H9 (cell line): ENCODE measurements at regions not wholly inside any gene's neighbourhood (a gene's known extent, or its start where the extent isn't known, plus 50 kb on each side); places are given as distances from the start of the nearest gene placed in this dataset.

Experiments used
- DNase-seq: peaks from one replicate; pipeline ENCODE4 v3.0.0-alpha.2; 2017
- H2AFZ ChIP-seq: one replicate; pipeline ENCODE4 v1.6.1; 2013; ENCODE audit warnings: mild to moderate bottlenecking, low read length, control low read depth, moderate library complexity
- H2AK5ac ChIP-seq: 2 replicates; pipeline ENCODE4 v1.6.1; 2013; ENCODE audit warnings: low read length, control low read depth, mixed read lengths; ENCODE audit not compliant: insufficient read length
- H2BK120ac ChIP-seq: one replicate; pipeline ENCODE4 v1.6.1; 2013; ENCODE audit warnings: low read depth, mild to moderate bottlenecking, low read length, control low read depth, inconsistent platforms; ENCODE audit not compliant: poor library complexity, severe bottlenecking
- H2BK12ac ChIP-seq: 2 replicates; pipeline ENCODE4 v1.6.1; 2013; ENCODE audit warnings: low read length, control low read depth, mixed read lengths, low read depth; ENCODE audit not compliant: insufficient read length
- H2BK15ac ChIP-seq: 2 replicates; pipeline ENCODE4 v1.6.1; 2013; ENCODE audit warnings: low read depth, low read length, control low read depth
- H2BK20ac ChIP-seq: one replicate; pipeline ENCODE4 v1.6.1; 2013; ENCODE audit warnings: low read depth, mild to moderate bottlenecking, low read length, control low read depth, inconsistent platforms; ENCODE audit not compliant: poor library complexity, severe bottlenecking
- H2BK5ac ChIP-seq: 2 replicates; pipeline ENCODE4 v1.6.1; 2013; ENCODE audit warnings: low read length, control low read depth, mixed read lengths; ENCODE audit not compliant: insufficient read length
- H3K14ac ChIP-seq: 2 replicates; pipeline ENCODE4 v1.6.1; 2013; ENCODE audit warnings: low read length, control low read depth; ENCODE audit not compliant: insufficient read depth
- H3K18ac ChIP-seq: 2 replicates; pipeline ENCODE4 v1.6.1; 2013; ENCODE audit warnings: low read depth, mild to moderate bottlenecking, mixed read lengths, low read length, control low read depth; ENCODE audit not compliant: insufficient read length
- H3K23ac ChIP-seq: 2 replicates; pipeline ENCODE4 v1.6.1; 2013; ENCODE audit warnings: low read length, control low read depth, mixed read lengths, low read depth; ENCODE audit not compliant: insufficient read length
- H3K23me2 ChIP-seq: 2 replicates; pipeline ENCODE4 v1.6.1; 2013; ENCODE audit warnings: low read depth, mild to moderate bottlenecking, mixed read lengths, low read length, control low read depth; ENCODE audit not compliant: insufficient read length, poor library complexity, severe bottlenecking
- H3K27ac ChIP-seq: 2 replicates; pipeline ENCODE4 v1.5.1; 2013; ENCODE audit warnings: low read length, control low read depth, mixed read lengths, low read depth; ENCODE audit not compliant: insufficient read length
- H3K27me3 ChIP-seq: 2 replicates; pipeline ENCODE4 v1.6.1; 2013; ENCODE audit warnings: low read length, control low read depth, inconsistent platforms; ENCODE audit not compliant: insufficient read depth
- H3K4ac ChIP-seq: 2 replicates; pipeline ENCODE4 v1.6.1; 2013; ENCODE audit warnings: low read depth, mild to moderate bottlenecking, control low read depth, inconsistent platforms, low read length, moderate library complexity
- H3K4me1 ChIP-seq: 2 replicates; pipeline ENCODE4 v1.6.1; 2013; ENCODE audit warnings: low read length, control low read depth, inconsistent platforms; ENCODE audit not compliant: insufficient read depth
- H3K4me2 ChIP-seq: 2 replicates; pipeline ENCODE4 v1.6.1; 2013; ENCODE audit warnings: low read length, control low read depth, mixed read lengths; ENCODE audit not compliant: insufficient read length, insufficient read depth
- H3K56ac ChIP-seq: 2 replicates; pipeline ENCODE4 v1.6.1; 2013; ENCODE audit warnings: low read depth, mild to moderate bottlenecking, mixed read lengths, low read length, control low read depth; ENCODE audit not compliant: insufficient read length
- H3K79me1 ChIP-seq: 2 replicates; pipeline ENCODE4 v1.6.1; 2013; ENCODE audit warnings: low read depth, mild to moderate bottlenecking, moderate library complexity, low read length, control low read depth, inconsistent platforms; ENCODE audit not compliant: insufficient read depth, poor library complexity, severe bottlenecking
- H3K79me2 ChIP-seq: 2 replicates; pipeline ENCODE4 v1.6.1; 2013; ENCODE audit warnings: low read length, control low read depth, inconsistent platforms; ENCODE audit not compliant: insufficient read depth
- H3K9ac ChIP-seq: 2 replicates; pipeline ENCODE4 v1.6.1; 2013; ENCODE audit warnings: low read length, control low read depth, mixed read lengths; ENCODE audit not compliant: insufficient read length; ENCODE audit errors: extremely low read depth
- H3K9me3 ChIP-seq: one replicate; pipeline ENCODE4 v1.6.1; 2013; ENCODE audit warnings: low read depth, low read length, inconsistent platforms; ENCODE audit not compliant: control insufficient read depth
- H3T11ph ChIP-seq: one replicate; pipeline ENCODE4 v1.6.1; 2013; ENCODE audit warnings: mild to moderate bottlenecking, low read length, control low read depth, inconsistent platforms
- H4K20me1 ChIP-seq: one replicate; pipeline ENCODE4 v1.6.1; 2013; ENCODE audit not compliant: control insufficient read depth, insufficient read length, insufficient read depth
- H4K5ac ChIP-seq: 2 replicates; pipeline ENCODE4 v1.6.1; 2013; ENCODE audit warnings: low read depth, mild to moderate bottlenecking, mixed read lengths, low read length, control low read depth; ENCODE audit not compliant: insufficient read length
- H4K8ac ChIP-seq: replicated peaks from 2 replicates; pipeline ENCODE4 v1.6.1; 2013; ENCODE audit warnings: low read length, control low read depth, mixed read lengths, low read depth; ENCODE audit not compliant: insufficient read length
- H4K91ac ChIP-seq: 2 replicates; pipeline ENCODE4 v1.6.1; 2013; ENCODE audit warnings: low read depth, mild to moderate bottlenecking, moderate library complexity, mixed read lengths, low read length, control low read depth; ENCODE audit not compliant: insufficient read length
- H3K27ac Mint-ChIP-seq, 3 experiments: 2 replicates in 2 of 3; 3 replicates in 1 of 3; pipeline ENCODE4 v1.8.0; 2020 to 2021; ENCODE audit warnings: mixed read lengths in 3 of 3, mild to moderate bottlenecking in 1 of 3, moderate library complexity in 1 of 3
- H3K27me3 Mint-ChIP-seq: 2 replicates; pipeline ENCODE4 v1.8.0; 2021; ENCODE audit warnings: low read depth, mild to moderate bottlenecking, moderate library complexity, mixed read lengths
- H3K36me3 Mint-ChIP-seq, 3 experiments: 2 replicates in 2 of 3; 3 replicates in 1 of 3; pipeline ENCODE4 v1.8.0; 2020 to 2021; ENCODE audit warnings: low read depth in 3 of 3, mixed read lengths in 3 of 3; ENCODE audit not compliant: insufficient read depth in 1 of 3
- H3K4me1 Mint-ChIP-seq, 2 experiments: 2 replicates each; pipeline ENCODE4 v1.8.0; 2020; ENCODE audit warnings: mixed read lengths in 2 of 2
- H3K4me3 Mint-ChIP-seq, 2 experiments: 2 replicates in 1 of 2; 3 replicates in 1 of 2; pipeline ENCODE4 v1.8.0; 2020 to 2021; ENCODE audit warnings: mild to moderate bottlenecking in 2 of 2, mixed read lengths in 2 of 2, moderate library complexity in 1 of 2
- H3K9me3 Mint-ChIP-seq, 2 experiments: 2 replicates in 1 of 2; 3 replicates in 1 of 2; pipeline ENCODE4 v1.8.0; 2020; ENCODE audit warnings: mild to moderate bottlenecking in 2 of 2, mixed read lengths in 2 of 2, moderate library complexity in 1 of 2
- CTCF ChIP-seq: fragments of 200-600 bp; sonication (generic); conservative IDR thresholded peaks from 3 replicates; pipeline ENCODE4 v1.8.0; 2021; ENCODE audit warnings: antibody characterized with exemption, mild to moderate bottlenecking
- WGBS: extraction: QIAGEN DNeasy Blood & Tissue Kit; methylation state at CpG from one replicate; pipeline ENCODE4 v1.1.7; 2013; ENCODE audit warnings: missing lambda C conversion rate, low lambda C conversion rate, mixed read lengths; ENCODE audit not compliant: insufficient read length; ENCODE audit errors: extremely low coverage; 5-methylcytosine and 5-hydroxymethylcytosine counted together

DNA sequence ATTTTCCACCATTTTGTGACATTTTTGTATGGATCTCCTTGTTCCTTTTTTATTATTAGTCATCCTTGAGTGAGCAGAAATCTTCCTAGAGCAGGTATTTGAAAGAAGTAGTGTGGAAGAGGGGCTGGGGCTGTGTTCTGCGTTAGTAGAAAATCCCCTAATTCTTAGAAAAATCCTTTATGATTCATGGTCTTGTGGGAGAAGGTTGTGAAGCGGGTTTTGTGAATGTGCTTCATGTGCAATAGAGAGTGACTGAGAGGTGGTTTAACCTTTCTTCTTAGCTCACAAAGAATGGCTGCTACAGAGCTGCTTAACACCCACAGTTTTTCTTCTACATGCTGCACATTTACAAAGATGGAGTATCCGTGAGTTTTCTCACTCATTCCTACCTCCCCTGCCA, 220.5 kb downstream of the IDS start:
- no peak overlapping the region for H2BK20ac ChIP-seq
- Mint-ChIP-seq H3K27me3 (no peaks in the 10 kb centered on the region), H3K27ac (no peak overlapping the region), H3K36me3 (no peaks in the 10 kb centered on the region; a peak in 1 of 7 replicates), H3K9me3 (peaks cover 36 to 58% of the 10 kb centered on the region in 2 experiments), H3K4me3 (no peak overlapping the region), H3K4me1 (peaks cover 2% of the 10 kb centered on the region in 2 experiments; a peak in 1 of 4 replicates)
- no peak overlapping the region for H2BK5ac ChIP-seq
- H4K91ac ChIP-seq, result no peak overlapping the region
- WGBS, result no CpG with 5 or more reads among the region's 3 CpGs
- H3K27ac ChIP-seq, result no peak overlapping the region
- H3K9me3 ChIP-seq, result peaks cover 22% of the 10 kb centered on the region
- H2BK12ac ChIP-seq, result no peak overlapping the region
- no peaks in the 10 kb centered on the region for H3K4me1 ChIP-seq
- H3K23me2 ChIP-seq, result no peaks in the 10 kb centered on the region
- no peak overlapping the region for H2BK120ac ChIP-seq
- no peak overlapping the region for H2BK15ac ChIP-seq
- H3K9ac ChIP-seq, result no peak overlapping the region
- no peak for DNase-seq
- no peaks in the 10 kb centered on the region for H3K27me3 ChIP-seq
- no peak overlapping the region for H3K56ac ChIP-seq
- H4K20me1 ChIP-seq, result no peaks in the 10 kb centered on the region
- no peak overlapping the region for H4K5ac ChIP-seq
- no peak for TF ChIP-seq CTCF
- H3T11ph ChIP-seq, result no peak overlapping the region
- no peaks in the 10 kb centered on the region for H3K79me1 ChIP-seq
- no peak overlapping the region for H2AFZ ChIP-seq
- no peak overlapping the region for H3K23ac ChIP-seq
- H2AK5ac ChIP-seq, result no peak overlapping the region
- H3K14ac ChIP-seq, result no peak overlapping the region
- H3K4ac ChIP-seq, result no peak overlapping the region
- no peaks in the 10 kb centered on the region for H3K79me2 ChIP-seq
- H3K4me2 ChIP-seq, result no peak overlapping the region
- H3K18ac ChIP-seq, result no peak overlapping the region
- H4K8ac ChIP-seq, result no peak overlapping the region
